ENCODE measurements at regions not wholly inside any gene's neighbourhood (a gene's known extent, or its start where the extent isn't known, plus 50 kb on each side); places are given as distances from the start of the nearest gene placed in this dataset.

DNA sequence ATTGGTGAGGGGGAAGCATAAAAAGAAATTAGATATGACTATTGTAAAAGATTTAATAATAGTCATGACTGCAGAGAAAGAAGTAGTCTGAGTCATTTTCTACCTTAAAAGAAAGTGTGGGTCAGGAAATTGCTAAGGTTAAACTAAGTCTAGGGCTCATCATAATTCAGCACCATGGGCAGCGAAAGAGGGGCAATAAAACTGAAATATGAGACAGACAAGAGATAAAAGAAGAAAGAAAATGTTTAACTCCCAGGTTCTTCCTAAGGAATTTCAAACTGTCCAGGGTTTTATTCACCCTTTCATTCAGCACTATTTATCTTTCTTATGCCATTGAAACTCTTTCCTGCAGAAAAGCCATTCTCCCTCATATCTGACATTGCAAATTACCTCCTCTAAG is 114.4 kb upstream of the API5 start:
- Histone ChIP-seq H3K27ac (ENCODE audit: low read depth, low read length) (no peak overlapping the region), H3K9ac (ENCODE audit: extremely low read depth, low read length, poor library complexity, severe bottlenecking) (no peak overlapping the region), H3K27me3 (ENCODE audit: control insufficient read depth, insufficient read depth, low read length, poor library complexity, severe bottlenecking) (no peaks in the 10 kb centered on the region), H3K36me3 (ENCODE audit: control insufficient read depth, insufficient read depth, low read length) (no peaks in the 10 kb centered on the region), H3K4me3 (ENCODE audit: low read length) (no peak overlapping the region), H3K4me1 (ENCODE audit: control insufficient read depth, insufficient read depth, low read length) (no peaks in the 10 kb centered on the region), H3K9me3 (ENCODE audit: control insufficient read depth, low read length) (no peaks in the 10 kb centered on the region)
- Mint-ChIP-seq H3K9me3 (peaks cover 29% of the 10 kb centered on the region), H3K27ac (no peak overlapping the region), H3K4me3 (no peak overlapping the region), H3K36me3 (ENCODE audit: low read depth) (no peaks in the 10 kb centered on the region), H3K27me3 (ENCODE audit: insufficient read depth) (peaks cover 2% of the 10 kb centered on the region), H3K4me1 (no peaks in the 10 kb centered on the region)
- TF ChIP-seq, protein P1, sequence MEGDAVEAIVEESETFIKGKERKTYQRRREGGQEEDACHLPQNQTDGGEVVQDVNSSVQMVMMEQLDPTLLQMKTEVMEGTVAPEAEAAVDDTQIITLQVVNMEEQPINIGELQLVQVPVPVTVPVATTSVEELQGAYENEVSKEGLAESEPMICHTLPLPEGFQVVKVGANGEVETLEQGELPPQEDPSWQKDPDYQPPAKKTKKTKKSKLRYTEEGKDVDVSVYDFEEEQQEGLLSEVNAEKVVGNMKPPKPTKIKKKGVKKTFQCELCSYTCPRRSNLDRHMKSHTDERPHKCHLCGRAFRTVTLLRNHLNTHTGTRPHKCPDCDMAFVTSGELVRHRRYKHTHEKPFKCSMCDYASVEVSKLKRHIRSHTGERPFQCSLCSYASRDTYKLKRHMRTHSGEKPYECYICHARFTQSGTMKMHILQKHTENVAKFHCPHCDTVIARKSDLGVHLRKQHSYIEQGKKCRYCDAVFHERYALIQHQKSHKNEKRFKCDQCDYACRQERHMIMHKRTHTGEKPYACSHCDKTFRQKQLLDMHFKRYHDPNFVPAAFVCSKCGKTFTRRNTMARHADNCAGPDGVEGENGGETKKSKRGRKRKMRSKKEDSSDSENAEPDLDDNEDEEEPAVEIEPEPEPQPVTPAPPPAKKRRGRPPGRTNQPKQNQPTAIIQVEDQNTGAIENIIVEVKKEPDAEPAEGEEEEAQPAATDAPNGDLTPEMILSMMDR (conservative IDR thresholded peaks at IDR 0.05): no peak
- no peak for DNase-seq
- 83 to 100% methylated on average over 1 of the region's 1 CpG for WGBS, 2 experiments (ENCODE audit: insufficient coverage in 1 of 2, insufficient read length in 1 of 2)

DNA sequence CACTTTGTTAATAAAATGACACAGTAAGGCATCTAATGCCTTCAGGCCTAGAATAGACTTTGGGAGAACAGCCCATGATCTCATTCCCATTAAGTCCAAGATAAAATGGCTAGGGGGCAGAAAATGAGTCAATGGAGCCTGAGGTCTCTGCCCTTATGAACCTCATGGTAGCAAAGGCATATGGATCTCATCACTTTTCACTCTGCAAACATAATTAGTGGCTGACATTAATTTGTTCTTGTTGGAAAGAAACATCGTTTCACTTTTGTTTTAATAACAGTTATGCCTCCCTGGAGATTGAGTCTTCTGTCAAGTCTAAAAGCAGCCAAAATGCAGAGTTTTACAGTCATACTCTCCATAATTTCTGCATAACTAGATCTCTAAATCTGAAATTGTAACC is 111.8 kb upstream of the API5 start:
- Mint-ChIP-seq H3K4me3 (no peak overlapping the region), H3K4me1 (no peaks in the 10 kb centered on the region), H3K36me3 (ENCODE audit: low read depth) (no peaks in the 10 kb centered on the region), H3K9me3 (peaks cover 36% of the 10 kb centered on the region), H3K27ac (no peak overlapping the region), H3K27me3 (ENCODE audit: insufficient read depth) (peaks cover 2% of the 10 kb centered on the region)
- H3K4me3 ChIP-seq (ENCODE audit: low read length): no peak overlapping the region
- no peaks in the 10 kb centered on the region for H3K9me3 ChIP-seq (ENCODE audit: control insufficient read depth, low read length)
- no peak overlapping the region for H3K9ac ChIP-seq (ENCODE audit: extremely low read depth, low read length, poor library complexity, severe bottlenecking)
- H3K4me1 ChIP-seq (ENCODE audit: control insufficient read depth, insufficient read depth, low read length): no peaks in the 10 kb centered on the region
- DNase-seq: no peak
- no peak overlapping the region for H3K27ac ChIP-seq (ENCODE audit: low read depth, low read length)
- no peaks in the 10 kb centered on the region for H3K27me3 ChIP-seq (ENCODE audit: control insufficient read depth, insufficient read depth, low read length, poor library complexity, severe bottlenecking)
- no peaks in the 10 kb centered on the region for H3K36me3 ChIP-seq (ENCODE audit: control insufficient read depth, insufficient read depth, low read length)
- TF ChIP-seq, protein P1 (conservative IDR thresholded peaks at IDR 0.05): no peak
- 82% methylated on average over 1 of the region's 1 CpG; no CpG with 5 or more reads in 1 of the 2 experiments for WGBS, 2 experiments (ENCODE audit: insufficient coverage in 1 of 2, insufficient read length in 1 of 2)

DNA sequence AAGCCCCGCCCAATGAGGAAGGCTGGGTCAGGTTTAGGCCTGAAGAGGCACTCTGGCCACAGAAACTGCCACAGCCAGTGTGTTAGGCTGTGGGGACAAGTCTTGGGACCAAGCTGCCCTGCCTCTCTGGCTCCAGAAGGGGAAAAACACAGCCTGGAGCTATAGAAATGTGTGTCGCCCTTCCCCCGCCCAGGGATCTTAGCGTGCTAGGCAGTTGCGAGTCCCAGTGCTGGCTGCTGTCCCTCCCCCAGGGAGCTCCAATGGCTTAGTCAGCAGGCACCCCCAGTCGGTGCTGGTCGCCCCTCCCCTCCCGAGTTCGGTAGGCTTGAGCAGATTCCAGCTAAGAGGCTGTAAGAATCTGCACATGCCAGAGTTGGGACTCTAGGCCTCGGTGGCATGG is 99.5 kb upstream of the API5 start:
- H3K27me3 Mint-ChIP-seq (ENCODE audit: insufficient read depth): peaks cover 5% of the 10 kb centered on the region
- H3K9me3 Mint-ChIP-seq: peaks cover 62% of the 10 kb centered on the region
- no peaks in the 10 kb centered on the region for H3K4me1 ChIP-seq (ENCODE audit: control insufficient read depth, insufficient read depth, low read length)
- no peaks in the 10 kb centered on the region for H3K36me3 Mint-ChIP-seq (ENCODE audit: low read depth)
- H3K9me3 ChIP-seq (ENCODE audit: control insufficient read depth, low read length): peaks cover 7% of the 10 kb centered on the region
- H3K9ac ChIP-seq (ENCODE audit: extremely low read depth, low read length, poor library complexity, severe bottlenecking): no peak overlapping the region
- no peak overlapping the region for H3K4me3 ChIP-seq (ENCODE audit: low read length)
- H3K27ac Mint-ChIP-seq: no peak overlapping the region
- H3K4me1 Mint-ChIP-seq: no peaks in the 10 kb centered on the region
- no peak overlapping the region for H3K4me3 Mint-ChIP-seq
- WGBS, 2 experiments (ENCODE audit: insufficient coverage in 1 of 2, insufficient read length in 1 of 2): 65 to 80% methylated on average over 3 to 10 of the region's 10 CpGs
- H3K36me3 ChIP-seq (ENCODE audit: control insufficient read depth, insufficient read depth, low read length): no peaks in the 10 kb centered on the region
- peak; percentile 81 for DNase-seq
- H3K27ac ChIP-seq (ENCODE audit: low read depth, low read length): no peak overlapping the region
- TF ChIP-seq, protein P1 (conservative IDR thresholded peaks at IDR 0.05): no peak
- H3K27me3 ChIP-seq (ENCODE audit: control insufficient read depth, insufficient read depth, low read length, poor library complexity, severe bottlenecking): no peaks in the 10 kb centered on the region
